RCC 7860 (cell line): ENCODE measurements at regions not wholly inside any gene's neighbourhood (a gene's known extent, or its start where the extent isn't known, plus 50 kb on each side); places are given as distances from the start of the nearest gene placed in this dataset.
"Not testable (repeated sequence)": the region's sequence is repeated elsewhere in the genome, so short reads cannot be mapped to it uniquely, and the experiment has no call there.

Source experiments
- DNase-seq: peaks from one replicate; pipeline ENCODE4 v3.0.0-alpha.2; 2015; ENCODE audit warnings: low spot score
- FAIRE-seq: peaks from 2 replicates; lab custom pipeline; 2012; peaks lifted over from hg19 to GRCh38; lab: Jason Lieb, UNC

- not testable (repeated sequence) for DNase-seq, FAIRE-seq
These were observed 180.9 kb downstream of the CEP170 start for GRCh38 chr1:243074224-243074623.

DNA sequence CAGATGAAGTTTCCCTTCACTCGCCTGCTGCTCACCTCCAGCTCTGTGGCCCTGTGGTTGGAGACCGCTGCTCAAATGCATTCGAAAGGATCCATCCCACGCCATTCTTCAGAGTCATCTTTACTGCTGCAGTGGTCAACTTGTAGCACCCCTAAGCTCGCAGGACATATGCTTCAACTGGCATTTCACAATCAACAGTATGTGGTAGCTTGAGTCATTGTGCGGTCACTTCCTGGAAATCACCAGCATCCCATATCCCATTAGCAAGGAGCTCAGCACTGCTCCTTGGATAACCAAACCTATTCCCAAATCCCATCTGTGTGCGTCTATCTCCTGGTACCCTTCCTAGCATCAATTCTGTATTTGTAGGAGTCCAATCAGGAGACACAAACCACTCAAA, 188.0 kb downstream of the CEP170 start:
- not testable (repeated sequence) for DNase-seq, FAIRE-seq

GRCh38 chr1:243061965-243062364, 193.1 kb downstream of the CEP170 start:
- DNase-seq, FAIRE-seq: not testable (repeated sequence)

GRCh38 chr1:243055510-243055909, 199.6 kb downstream of the CEP170 start:
- FAIRE-seq, DNase-seq: not testable (repeated sequence)

- DNase-seq, FAIRE-seq: not testable (repeated sequence)
These were observed 200.0 kb downstream of the CEP170 start for GRCh38 chr1:243055091-243055490.

- FAIRE-seq, DNase-seq: not testable (repeated sequence)
These were observed 200.4 kb downstream of the CEP170 start for GRCh38 chr1:243054681-243055080.

DNA sequence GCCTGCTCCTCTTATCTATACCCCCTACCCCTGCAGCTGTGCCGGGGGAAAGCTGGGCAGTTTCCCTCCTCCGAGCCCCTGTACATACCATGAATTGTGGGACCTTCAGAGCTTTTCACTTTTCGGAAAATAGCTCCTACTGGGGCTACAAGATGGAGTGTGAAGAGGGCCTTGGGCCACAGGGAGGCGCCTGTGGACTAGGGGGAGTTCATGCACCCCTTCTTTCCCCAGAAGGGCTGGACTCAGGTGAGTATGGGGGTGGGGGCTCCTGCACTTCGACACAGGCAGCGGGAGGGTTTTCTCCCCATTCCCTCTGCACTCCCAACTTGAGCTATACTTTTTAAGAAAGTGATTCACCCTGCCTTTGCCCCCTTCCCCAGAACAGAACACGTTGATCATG, 202.0 kb downstream of the CEP170 start:
- not testable (repeated sequence) for DNase-seq, FAIRE-seq

DNA sequence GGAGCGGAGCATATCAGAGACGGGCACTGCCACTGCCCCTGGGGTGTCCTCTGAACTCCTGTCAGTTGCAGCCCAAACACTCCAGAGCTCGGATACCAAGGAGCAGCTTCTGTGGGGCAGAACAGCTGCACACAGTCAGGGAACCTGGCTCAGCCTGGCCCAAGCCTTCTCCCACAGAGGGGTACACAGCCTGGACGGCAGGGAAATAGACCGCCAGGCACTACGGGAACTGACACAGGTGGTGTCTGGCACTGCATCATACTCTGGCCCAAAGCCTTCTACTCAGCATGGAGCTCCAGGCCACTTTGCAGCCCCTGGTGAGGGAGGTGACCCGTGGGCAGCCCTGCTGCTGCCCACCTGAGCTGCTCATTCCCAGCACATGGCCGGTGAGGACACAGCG, 204.5 kb downstream of the CEP170 start:
- DNase-seq, FAIRE-seq: not testable (repeated sequence)

DNA sequence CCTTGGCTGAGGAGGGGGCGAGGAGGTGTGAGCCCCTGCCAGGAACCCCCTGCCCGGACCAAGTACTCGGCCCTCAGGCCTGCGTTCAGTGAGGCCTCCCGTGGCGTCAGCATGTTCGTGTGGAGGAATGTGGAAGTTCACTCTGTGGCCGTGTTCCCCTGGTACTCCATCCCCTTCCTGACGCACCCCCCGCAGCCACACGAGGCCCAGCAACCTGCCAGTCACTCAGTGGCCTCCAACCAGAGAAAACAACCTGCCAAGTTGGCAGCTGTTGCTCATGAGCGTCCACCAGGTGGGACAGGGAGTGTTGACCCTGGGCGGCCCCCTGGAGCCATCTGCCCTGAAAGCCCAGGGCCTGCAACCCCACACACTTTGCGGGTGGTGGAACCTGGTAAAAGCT, 205.4 kb downstream of the CEP170 start:
- not testable (repeated sequence) for DNase-seq, FAIRE-seq

GRCh38 chr1:243021365-243021764, 233.7 kb downstream of the CEP170 start:
- DNase-seq, FAIRE-seq: not testable (repeated sequence)

DNA sequence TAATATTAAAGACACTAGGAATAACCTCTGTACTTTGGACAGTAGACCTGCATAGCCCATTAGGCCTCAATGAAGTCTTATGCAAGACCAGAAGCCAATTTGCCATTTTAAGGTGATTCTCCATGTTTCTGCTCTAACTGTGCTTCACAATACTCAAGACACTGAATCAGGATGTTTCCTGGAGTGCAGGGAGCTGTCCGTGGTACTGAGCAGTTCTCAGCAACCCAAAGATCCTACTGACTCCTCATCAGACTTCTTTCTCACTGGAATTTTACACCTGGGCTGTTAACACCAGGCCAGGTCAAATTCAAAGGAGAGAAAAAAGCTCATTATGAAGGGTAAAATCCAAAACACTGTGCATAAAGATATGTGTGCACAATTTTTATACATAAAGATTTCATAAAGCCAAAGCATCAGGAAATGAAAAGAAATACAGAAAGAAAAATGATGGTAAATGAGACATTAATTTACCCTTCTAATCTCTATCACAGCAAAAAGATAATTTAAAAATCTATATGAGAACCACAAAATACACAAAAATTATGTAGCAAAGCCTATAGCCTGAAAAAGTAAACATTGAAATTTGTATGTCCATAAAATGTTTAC, 235.9 kb downstream of the CEP170 start:
- FAIRE-seq, DNase-seq: not testable (repeated sequence)

GRCh38 chr1:243010719-243011118, 244.4 kb downstream of the CEP170 start:
- not testable (repeated sequence) for FAIRE-seq, DNase-seq

- not testable (repeated sequence) for FAIRE-seq, DNase-seq
These were observed 254.1 kb downstream of the CEP170 start for GRCh38 chr1:243001003-243001402.

DNA sequence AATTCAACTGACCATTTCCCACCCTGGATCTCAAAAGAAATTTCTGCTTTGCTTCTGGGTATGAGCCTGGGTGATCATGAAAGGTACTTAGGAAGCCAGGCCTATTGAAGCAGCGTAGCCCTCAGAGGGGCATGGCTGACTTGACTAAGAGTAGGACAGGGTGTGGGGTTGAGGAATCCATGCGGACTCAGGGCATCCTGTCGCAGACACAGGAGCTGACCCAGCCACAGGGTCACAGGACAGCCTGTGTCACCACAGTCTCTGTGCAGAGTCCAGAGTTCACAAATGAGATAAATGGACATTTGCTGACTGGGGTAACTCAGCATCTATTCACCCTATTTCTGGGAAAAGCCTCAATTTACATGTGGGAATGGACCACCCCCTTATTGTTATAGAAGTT, 262.3 kb downstream of the CEP170 start:
- not testable (repeated sequence) for FAIRE-seq, DNase-seq

- not testable (repeated sequence) for DNase-seq, FAIRE-seq
These were observed 270.0 kb downstream of the CEP170 start for GRCh38 chr1:242985096-242985495.

- peak; percentile 39 for FAIRE-seq
- not testable (repeated sequence) for DNase-seq
These were observed 281.7 kb downstream of the CEP170 start for GRCh38 chr1:242973341-242973740.

DNA sequence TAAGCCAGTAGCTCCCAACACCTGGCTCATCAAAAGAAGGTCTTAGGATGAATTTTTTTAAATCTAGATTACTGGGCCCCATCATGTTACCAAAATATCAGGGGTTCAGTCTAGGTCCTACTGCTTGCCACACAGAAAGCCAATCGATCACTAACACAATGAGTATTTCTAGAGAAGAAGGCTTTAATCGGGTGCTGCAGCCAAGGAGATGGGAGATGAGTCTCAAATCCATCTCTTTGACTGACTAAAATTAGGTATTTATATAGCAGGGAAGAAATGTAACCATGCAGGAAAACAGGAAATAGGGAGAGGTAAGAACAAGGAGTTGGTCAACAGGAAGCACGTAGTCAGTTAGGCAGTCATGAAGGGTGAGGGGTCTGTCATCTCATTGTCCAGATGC, 288.2 kb downstream of the CEP170 start:
- FAIRE-seq = no peak

GRCh38 chr1:242959397-242959796, 295.7 kb downstream of the CEP170 start:
- not testable (repeated sequence) for FAIRE-seq, DNase-seq

More for the DNA sequence above, 288.2 kb downstream of the CEP170 start:
- no peak for DNase-seq

GRCh38 chr1:242954945-242955344, 300.1 kb downstream of the CEP170 start:
- not testable (repeated sequence) for DNase-seq, FAIRE-seq

- DNase-seq = no peak
- no peak for FAIRE-seq
These were observed 308.9 kb downstream of the CEP170 start for GRCh38 chr1:242946206-242946605.

DNA sequence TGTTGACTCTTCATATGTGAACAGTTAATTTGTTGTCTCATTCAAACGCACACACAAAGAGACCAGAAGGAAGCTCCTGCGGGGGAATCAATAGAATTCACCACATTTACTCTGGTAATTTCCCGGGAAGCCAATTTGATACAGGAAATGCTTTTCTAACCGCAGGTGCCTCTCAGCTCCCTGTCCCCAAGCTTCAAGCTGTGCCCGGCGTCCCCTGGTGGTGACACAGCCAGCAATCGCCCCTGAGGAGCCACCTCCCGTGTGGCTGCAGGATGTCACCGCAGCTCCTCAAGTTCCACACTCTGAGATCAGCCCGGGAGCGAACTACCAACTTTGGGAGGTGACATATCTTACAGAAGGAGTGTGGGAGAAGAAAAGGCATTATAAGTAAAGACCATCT, 318.4 kb downstream of the CEP170 start:
- DNase-seq, FAIRE-seq: not testable (repeated sequence)

DNA sequence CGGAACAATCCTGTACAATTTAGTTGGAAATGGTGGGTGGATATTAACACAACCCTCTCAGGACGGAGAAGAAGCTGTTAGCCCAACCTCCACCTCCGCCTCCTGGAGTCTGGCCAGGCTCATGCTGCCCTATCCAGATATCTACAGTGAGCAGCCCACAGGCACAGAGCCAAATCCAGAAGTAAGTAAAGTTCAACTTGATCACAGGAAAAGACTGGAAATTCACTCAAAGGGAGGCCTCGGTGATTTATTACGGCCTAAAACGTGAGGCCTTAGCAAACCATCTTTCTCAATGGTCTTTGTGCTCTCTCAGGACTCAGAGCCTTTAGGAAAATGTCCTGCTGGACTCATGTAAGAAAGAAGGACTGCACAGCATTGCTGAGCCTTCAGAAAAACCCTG, 330.4 kb downstream of the CEP170 start:
- not testable (repeated sequence) for DNase-seq, FAIRE-seq
